ENCODE measurements at regions not wholly inside any gene's neighbourhood (a gene's known extent, or its start where the extent isn't known, plus 50 kb on each side); places are given as distances from the start of the nearest gene placed in this dataset.

DNA sequence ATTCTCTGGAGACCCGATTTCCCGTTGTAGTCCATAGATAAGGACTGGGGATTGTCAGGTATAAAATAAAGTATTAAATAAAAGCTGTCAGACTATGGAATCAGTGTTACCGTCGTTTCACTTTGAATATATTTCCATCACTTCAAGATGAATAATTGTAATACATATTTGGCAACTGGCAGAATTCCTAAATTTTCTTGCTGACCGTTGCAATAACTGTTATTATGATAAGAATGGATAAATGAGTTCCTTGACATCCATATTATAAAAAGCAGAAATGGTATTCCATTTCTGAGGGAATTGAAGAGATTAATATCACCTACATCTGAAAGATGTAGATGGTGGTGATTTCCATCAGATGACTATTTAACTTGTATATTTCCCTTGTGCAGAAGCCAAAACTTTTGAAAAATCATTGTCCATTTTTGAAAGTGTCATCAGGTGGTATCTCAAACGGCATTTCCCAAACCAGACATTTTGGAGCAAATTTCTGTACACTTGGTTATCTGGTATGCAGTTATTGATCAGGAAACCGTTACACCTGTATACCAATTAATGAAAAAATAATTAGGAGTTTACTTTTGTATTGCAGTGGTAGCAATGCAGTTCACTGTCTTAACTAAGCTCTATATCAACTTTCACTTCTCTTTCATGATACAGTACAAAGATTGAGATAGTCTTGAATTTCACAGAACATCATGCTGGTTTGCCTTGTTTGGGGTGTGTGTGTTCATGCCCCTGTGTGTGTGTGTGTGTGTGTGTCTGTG is 878.5 kb downstream of the PCDH18 start:
- Histone ChIP-seq H3K27ac (ENCODE audit: low read length) (no peak overlapping the region), H3K36me3 (ENCODE audit: control insufficient read depth, insufficient read depth, low read length) (no peaks in the 10 kb centered on the region), H3K4me1 (ENCODE audit: control insufficient read depth, insufficient read depth, low read length) (no peaks in the 10 kb centered on the region), H3K4me3 (ENCODE audit: low read depth in 2 of 2, low read length in 2 of 2) (no peak overlapping the region), H3K27me3 (ENCODE audit: control insufficient read depth, insufficient read depth, low read length) (no peaks in the 10 kb centered on the region), H3K9me3 (ENCODE audit: control insufficient read depth, insufficient read depth, low read depth, low read length) (no peaks in the 10 kb centered on the region)
- in situ Hi-C loops (cut with HindIII; ENCODE audit: low pct_unique_long_range_greater_than_20kb, low sequenced_read_pairs): no loop called here
- BruUV-seq (replicated peaks): no TSS peak
- intact Hi-C loops (cut with micrococcal nuclease; ENCODE audit: unreplicated experiment): no loop called here
- no peak for ATAC-seq
- TF ChIP-seq TCF7L2 (IDR thresholded peaks at IDR 0.05; ENCODE audit: low read depth, low read length) (no peak), POLR2AphosphoS5 (IDR thresholded peaks at IDR 0.05; ENCODE audit: low read depth, low read length) (no peak), CTCF (IDR thresholded peaks at IDR 0.05) (no peak), SIN3A (IDR thresholded peaks at IDR 0.05; ENCODE audit: borderline replicate concordance, insufficient read depth, low read depth, low read length) (no peak), REST (IDR thresholded peaks at IDR 0.05; ENCODE audit: insufficient read depth in 1 of 2, low read depth in 2 of 2, low read length in 1 of 2) (no peak)
- POLR2A ChIA-PET: no interaction called here
- no peak for DNase-seq (ENCODE audit: low read depth, low spot score)
- CTCF ChIA-PET: no interaction called here

DNA sequence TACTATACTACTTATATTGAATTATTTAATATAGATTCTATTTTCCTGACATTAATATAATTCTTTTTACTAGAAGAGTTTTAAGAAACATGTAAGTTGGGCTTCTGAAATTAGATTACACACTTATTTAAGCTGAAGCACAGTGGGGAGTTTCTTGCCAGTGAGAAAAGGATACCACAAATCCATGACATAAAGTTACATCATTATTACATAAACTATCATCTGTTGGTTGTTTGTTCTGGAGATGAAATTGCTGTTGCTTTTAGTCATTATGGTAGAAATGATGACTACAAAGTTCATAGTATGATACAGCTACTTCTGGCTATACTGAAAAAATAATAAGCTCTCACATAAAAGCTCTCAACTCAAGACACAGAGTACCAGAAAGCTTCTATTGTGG is 880.4 kb downstream of the PCDH18 start:
- in situ Hi-C loops (cut with HindIII; ENCODE audit: low pct_unique_long_range_greater_than_20kb, low sequenced_read_pairs) (no loop called here), intact Hi-C loops (cut with micrococcal nuclease; ENCODE audit: unreplicated experiment) (no loop called here)
- ChIA-PET CTCF (no interaction called here), POLR2A (no interaction called here)
- BruUV-seq (replicated peaks): no TSS peak
- no peak for TF ChIP-seq REST (IDR thresholded peaks at IDR 0.05; ENCODE audit: insufficient read depth in 1 of 2, low read depth in 2 of 2, low read length in 1 of 2)
- TF ChIP-seq POLR2AphosphoS5 (IDR thresholded peaks at IDR 0.05; ENCODE audit: low read depth, low read length): no peak
- no peak for TF ChIP-seq SIN3A (IDR thresholded peaks at IDR 0.05; ENCODE audit: borderline replicate concordance, insufficient read depth, low read depth, low read length)
- no peak for TF ChIP-seq TCF7L2 (IDR thresholded peaks at IDR 0.05; ENCODE audit: low read depth, low read length)
- no peak for TF ChIP-seq CTCF (IDR thresholded peaks at IDR 0.05)
- ATAC-seq: no peak
- H3K27ac ChIP-seq (ENCODE audit: low read length): no peak overlapping the region
- H3K27me3 ChIP-seq (ENCODE audit: control insufficient read depth, insufficient read depth, low read length): no peaks in the 10 kb centered on the region
- H3K36me3 ChIP-seq (ENCODE audit: control insufficient read depth, insufficient read depth, low read length): no peaks in the 10 kb centered on the region
- DNase-seq (ENCODE audit: low read depth, low spot score): no peak
- H3K9me3 ChIP-seq (ENCODE audit: control insufficient read depth, insufficient read depth, low read depth, low read length): no peaks in the 10 kb centered on the region
- no peak overlapping the region for H3K4me3 ChIP-seq (ENCODE audit: low read depth in 2 of 2, low read length in 2 of 2)
- no peaks in the 10 kb centered on the region for H3K4me1 ChIP-seq (ENCODE audit: control insufficient read depth, insufficient read depth, low read length)

Measured in Panc1 (cell line).